Breast epithelium (tissue), 4 donors: ENCODE measurements at regions not wholly inside any gene's neighbourhood (a gene's known extent, or its start where the extent isn't known, plus 50 kb on each side); places are given as distances from the start of the nearest gene placed in this dataset.

ENCODE experiments used
- DNase-seq, 2 donors: peaks; one replicate each; pipeline ENCODE4 v3.0.0-alpha.2; 2019; ENCODE audit warnings: low spot score in 2 of 2
- H3K27ac ChIP-seq, 2 donors: fragments of 200-600 bp; sonication (generic) in 1 of 2; one replicate each; pipeline ENCODE4 v1.5.1; 2016 to 2019; ENCODE audit warnings: mild to moderate bottlenecking in 1 of 2
- H3K27me3 ChIP-seq, 2 donors: fragments of 200-600 bp; sonication (generic) in 1 of 2; one replicate each; pipeline versions ENCODE4 v1.5.1 to v1.6.0; 2017 to 2019; ENCODE audit warnings: control low read depth in 1 of 2, mild to moderate bottlenecking in 1 of 2
- H3K36me3 ChIP-seq: fragments of 200-600 bp; one replicate; pipeline ENCODE4 v1.5.1; 2019
- H3K4me1 ChIP-seq, 2 donors: fragments of 200-600 bp; sonication (generic); one replicate each; pipeline ENCODE4 v1.5.1; 2016 to 2019; ENCODE audit warnings: control low read depth in 1 of 2
- H3K4me3 ChIP-seq, 3 donors: fragments of 200-600 bp; sonication (generic); 1 replicate in 2 of 3; 2 replicates in 1 of 3; pipeline ENCODE4 v1.5.1; 2016 to 2019; ENCODE audit warnings: mild to moderate bottlenecking in 3 of 3, moderate library complexity in 2 of 3
- H3K9me3 ChIP-seq, 2 donors: fragments of 200-600 bp; sonication (generic) in 1 of 2; one replicate each; pipeline ENCODE4 v1.5.1; 2016 to 2019; ENCODE audit warnings: control low read depth in 1 of 2
- CTCF ChIP-seq, 3 donors: fragments of 450-650 bp; IDR thresholded peaks; one replicate each; pipeline ENCODE4 v1.5.1; 2016 to 2017; ENCODE audit warnings: antibody characterized with exemption in 3 of 3, mild to moderate bottlenecking in 3 of 3, moderate library complexity in 3 of 3
- POLR2A ChIP-seq: fragments of 450-650 bp; IDR thresholded peaks from one replicate; pipeline ENCODE4 v1.6.1; 2016; ENCODE audit warnings: antibody characterized with exemption, mild to moderate bottlenecking, moderate library complexity
- POLR2AphosphoS5 ChIP-seq, 3 donors: sonication (generic); formaldehyde crosslinking; IDR thresholded peaks; one replicate each; pipeline ENCODE4 v1.6.1; 2017; ENCODE audit warnings: antibody characterized with exemption in 3 of 3
- intact Hi-C: fragments of 100-400 bp; cut with DNase I; formaldehyde crosslinking; loops from one replicate; pipeline ENCODE4 v1.15.1; 2023; ENCODE audit warnings: low total_unique reads

GRCh38 chr6:40312213-40313015, 274.8 kb downstream of the LRFN2 start:
- intact Hi-C loops: no loop called here
- no peak for TF ChIP-seq POLR2A
- TF ChIP-seq POLR2AphosphoS5 (IDR thresholded peaks at IDR 0.05): no peak
- TF ChIP-seq CTCF (IDR thresholded peaks at IDR 0.05): no peak
- no peaks in the 10 kb centered on the region for H3K4me1 ChIP-seq
- H3K36me3 ChIP-seq: no peaks in the 10 kb centered on the region
- no peak overlapping the region for H3K4me3 ChIP-seq
- no peaks in the 10 kb centered on the region for H3K9me3 ChIP-seq
- no peaks in the 10 kb centered on the region for H3K27me3 ChIP-seq
- no peak overlapping the region for H3K27ac ChIP-seq
- no peak for DNase-seq

GRCh38 chr6:40308533-40309306, 278.4 kb downstream of the LRFN2 start:
- no peaks in the 10 kb centered on the region for H3K27me3 ChIP-seq
- no peak overlapping the region for H3K27ac ChIP-seq
- no peaks in the 10 kb centered on the region for H3K9me3 ChIP-seq
- H3K4me1 ChIP-seq: no peaks in the 10 kb centered on the region
- no peaks in the 10 kb centered on the region for H3K36me3 ChIP-seq
- TF ChIP-seq POLR2AphosphoS5 (IDR thresholded peaks at IDR 0.05) (no peak), CTCF (IDR thresholded peaks at IDR 0.05) (peak; percentile 86 to 92 (median 87))
- intact Hi-C loops: no loop called here
- peak in 1 of 2 donors; percentile 60 for DNase-seq
- H3K4me3 ChIP-seq: no peak overlapping the region

- Histone ChIP-seq H3K4me3 (no peak overlapping the region), H3K9me3 (no peaks in the 10 kb centered on the region), H3K4me1 (no peaks in the 10 kb centered on the region), H3K36me3 (no peaks in the 10 kb centered on the region), H3K27me3 (no peaks in the 10 kb centered on the region), H3K27ac (no peak overlapping the region)
- DNase-seq: no peak
- intact Hi-C loops: no loop called here
- TF ChIP-seq CTCF (IDR thresholded peaks at IDR 0.05) (no peak), POLR2AphosphoS5 (IDR thresholded peaks at IDR 0.05) (no peak), POLR2A (no peak)
These were observed 279.5 kb downstream of the LRFN2 start for GRCh38 chr6:40307712-40308111.

- intact Hi-C loops: no loop called here
- no peaks in the 10 kb centered on the region for H3K9me3 ChIP-seq
- no peaks in the 10 kb centered on the region for H3K4me1 ChIP-seq
- TF ChIP-seq POLR2A (no peak), POLR2AphosphoS5 (IDR thresholded peaks at IDR 0.05) (no peak), CTCF (IDR thresholded peaks at IDR 0.05) (no peak)
- H3K27ac ChIP-seq: no peak overlapping the region
- no peaks in the 10 kb centered on the region for H3K27me3 ChIP-seq
- DNase-seq: no peak
- no peak overlapping the region for H3K4me3 ChIP-seq
- no peaks in the 10 kb centered on the region for H3K36me3 ChIP-seq
These were observed 284.2 kb downstream of the LRFN2 start for GRCh38 chr6:40302856-40303454.

GRCh38 chr6:40299681-40300080, 287.5 kb downstream of the LRFN2 start:
- intact Hi-C loops: no loop called here

More at GRCh38 chr6:40299681-40300080, 287.5 kb downstream of the LRFN2 start:
- TF ChIP-seq POLR2A (no peak), CTCF (IDR thresholded peaks at IDR 0.05) (no peak), POLR2AphosphoS5 (IDR thresholded peaks at IDR 0.05) (no peak)
- no peaks in the 10 kb centered on the region for H3K9me3 ChIP-seq
- no peaks in the 10 kb centered on the region for H3K27me3 ChIP-seq
- no peaks in the 10 kb centered on the region for H3K4me1 ChIP-seq
- no peak for DNase-seq
- no peak overlapping the region for H3K4me3 ChIP-seq
- H3K27ac ChIP-seq: no peak overlapping the region
- H3K36me3 ChIP-seq: no peaks in the 10 kb centered on the region
